ENCODE measurements at regions not wholly inside any gene's neighbourhood (a gene's known extent, or its start where the extent isn't known, plus 50 kb on each side); places are given as distances from the start of the nearest gene placed in this dataset.

- TF ChIP-seq, protein P1, sequence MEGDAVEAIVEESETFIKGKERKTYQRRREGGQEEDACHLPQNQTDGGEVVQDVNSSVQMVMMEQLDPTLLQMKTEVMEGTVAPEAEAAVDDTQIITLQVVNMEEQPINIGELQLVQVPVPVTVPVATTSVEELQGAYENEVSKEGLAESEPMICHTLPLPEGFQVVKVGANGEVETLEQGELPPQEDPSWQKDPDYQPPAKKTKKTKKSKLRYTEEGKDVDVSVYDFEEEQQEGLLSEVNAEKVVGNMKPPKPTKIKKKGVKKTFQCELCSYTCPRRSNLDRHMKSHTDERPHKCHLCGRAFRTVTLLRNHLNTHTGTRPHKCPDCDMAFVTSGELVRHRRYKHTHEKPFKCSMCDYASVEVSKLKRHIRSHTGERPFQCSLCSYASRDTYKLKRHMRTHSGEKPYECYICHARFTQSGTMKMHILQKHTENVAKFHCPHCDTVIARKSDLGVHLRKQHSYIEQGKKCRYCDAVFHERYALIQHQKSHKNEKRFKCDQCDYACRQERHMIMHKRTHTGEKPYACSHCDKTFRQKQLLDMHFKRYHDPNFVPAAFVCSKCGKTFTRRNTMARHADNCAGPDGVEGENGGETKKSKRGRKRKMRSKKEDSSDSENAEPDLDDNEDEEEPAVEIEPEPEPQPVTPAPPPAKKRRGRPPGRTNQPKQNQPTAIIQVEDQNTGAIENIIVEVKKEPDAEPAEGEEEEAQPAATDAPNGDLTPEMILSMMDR (IDR thresholded peaks at IDR 0.05): no peak
- TF ChIP-seq EZH2 (IDR thresholded peaks at IDR 0.05) (no peak), EZH2phosphoT487 (IDR thresholded peaks at IDR 0.05) (no peak)
Measured at GRCh38 chr2:9123069-9123468, 83.5 kb upstream of the ASAP2 start.
